Osteoblast (primary cell): ENCODE measurements at regions not wholly inside any gene's neighbourhood (a gene's known extent, or its start where the extent isn't known, plus 50 kb on each side); places are given as distances from the start of the nearest gene placed in this dataset.

Experiments
- DNase-seq: peaks from one replicate; pipeline ENCODE4 v3.0.0; 2011; ENCODE audit warnings: low spot score, mixed read lengths; ENCODE audit not compliant: insufficient read length; ENCODE audit errors: missing footprints
- H2AFZ ChIP-seq: 2 replicates; pipeline ENCODE4 v1.6.0; 2011; ENCODE audit warnings: mild to moderate bottlenecking, low read length
- H3K27ac ChIP-seq: 2 replicates; pipeline ENCODE4 v1.5.1; 2011; ENCODE audit warnings: mild to moderate bottlenecking, low read depth, low read length, moderate library complexity
- H3K27me3 ChIP-seq: 2 replicates; pipeline ENCODE4 v1.6.0; 2012; ENCODE audit warnings: mild to moderate bottlenecking, control low read depth, inconsistent platforms, low read length, moderate library complexity; ENCODE audit not compliant: insufficient read depth
- H3K36me3 ChIP-seq: 2 replicates; pipeline ENCODE4 v1.5.1; 2011; ENCODE audit warnings: mild to moderate bottlenecking, low read length, control low read depth, moderate library complexity; ENCODE audit not compliant: insufficient read depth
- H3K4me1 ChIP-seq: 2 replicates; pipeline ENCODE4 v1.5.1; 2011; ENCODE audit warnings: mild to moderate bottlenecking, low read length, control low read depth, moderate library complexity; ENCODE audit not compliant: insufficient read depth
- H3K4me2 ChIP-seq: 2 replicates; pipeline ENCODE4 v1.6.0; 2011; ENCODE audit warnings: mild to moderate bottlenecking, low read length; ENCODE audit not compliant: insufficient read depth
- H3K4me3 ChIP-seq: fragments of 200-600 bp; sonication (generic); 3 replicates; pipeline ENCODE4 v1.5.1; 2012; ENCODE audit warnings: mild to moderate bottlenecking, low read length, inconsistent platforms; ENCODE audit not compliant: insufficient read depth
- H3K79me2 ChIP-seq: 2 replicates; pipeline ENCODE4 v1.6.0; 2012; ENCODE audit warnings: mild to moderate bottlenecking, low read length, control low read depth, inconsistent platforms; ENCODE audit not compliant: insufficient read depth
- H3K9me3 ChIP-seq: 2 replicates; pipeline ENCODE4 v1.5.1; 2011; ENCODE audit warnings: low read depth, low read length, control low read depth
- H4K20me1 ChIP-seq: 2 replicates; pipeline ENCODE4 v1.6.0; 2012; ENCODE audit warnings: mild to moderate bottlenecking, low read length, control low read depth; ENCODE audit not compliant: insufficient read depth
- TF ChIP-seq, protein P1 (sequence below): IDR thresholded peaks from 2 replicates; pipeline ENCODE4 v1.5.1; 2011; ENCODE audit warnings: mild to moderate bottlenecking, low read depth, low read length, moderate library complexity; ENCODE audit errors: extremely low read depth

DNA sequence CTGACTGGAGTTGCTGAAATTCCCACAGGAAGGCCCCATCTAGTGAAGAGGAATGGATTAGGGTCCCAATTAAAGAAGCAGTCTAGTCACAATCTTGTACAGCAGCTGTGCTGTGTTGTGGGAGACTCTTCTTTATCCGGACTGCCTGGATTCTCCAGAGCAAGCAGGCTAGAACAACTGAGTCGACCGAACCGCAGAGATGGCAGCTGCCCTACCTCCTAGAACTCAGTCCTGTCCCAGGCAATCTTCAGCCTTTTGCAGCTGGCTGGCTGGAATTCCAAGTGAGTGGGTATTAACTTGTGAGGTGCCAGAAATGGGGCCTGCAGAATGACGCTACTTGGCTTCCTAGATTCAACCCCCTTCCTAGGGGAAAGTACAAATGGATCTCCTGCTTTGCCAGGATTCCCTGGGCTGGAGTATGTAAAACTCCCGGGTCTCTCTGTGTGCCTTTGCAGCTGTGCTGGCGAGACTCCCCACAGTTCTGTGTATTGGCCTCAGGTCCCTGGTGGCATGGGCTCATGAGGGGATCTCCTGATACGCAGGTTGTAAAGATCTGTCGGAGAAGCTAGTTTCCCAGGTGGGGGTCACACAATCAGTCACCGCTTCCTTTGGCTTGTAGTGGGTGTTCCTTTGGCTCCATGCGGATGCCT, 1952.6 kb upstream of the LRRTM1 start:
- H3K4me2 ChIP-seq, result no peak overlapping the region
- no peak overlapping the region for H2AFZ ChIP-seq
- no peaks in the 10 kb centered on the region for H3K79me2 ChIP-seq
- H3K9me3 ChIP-seq, result peaks cover 4% of the 10 kb centered on the region
- H3K4me1 ChIP-seq, result no peaks in the 10 kb centered on the region
- TF ChIP-seq, protein P1, sequence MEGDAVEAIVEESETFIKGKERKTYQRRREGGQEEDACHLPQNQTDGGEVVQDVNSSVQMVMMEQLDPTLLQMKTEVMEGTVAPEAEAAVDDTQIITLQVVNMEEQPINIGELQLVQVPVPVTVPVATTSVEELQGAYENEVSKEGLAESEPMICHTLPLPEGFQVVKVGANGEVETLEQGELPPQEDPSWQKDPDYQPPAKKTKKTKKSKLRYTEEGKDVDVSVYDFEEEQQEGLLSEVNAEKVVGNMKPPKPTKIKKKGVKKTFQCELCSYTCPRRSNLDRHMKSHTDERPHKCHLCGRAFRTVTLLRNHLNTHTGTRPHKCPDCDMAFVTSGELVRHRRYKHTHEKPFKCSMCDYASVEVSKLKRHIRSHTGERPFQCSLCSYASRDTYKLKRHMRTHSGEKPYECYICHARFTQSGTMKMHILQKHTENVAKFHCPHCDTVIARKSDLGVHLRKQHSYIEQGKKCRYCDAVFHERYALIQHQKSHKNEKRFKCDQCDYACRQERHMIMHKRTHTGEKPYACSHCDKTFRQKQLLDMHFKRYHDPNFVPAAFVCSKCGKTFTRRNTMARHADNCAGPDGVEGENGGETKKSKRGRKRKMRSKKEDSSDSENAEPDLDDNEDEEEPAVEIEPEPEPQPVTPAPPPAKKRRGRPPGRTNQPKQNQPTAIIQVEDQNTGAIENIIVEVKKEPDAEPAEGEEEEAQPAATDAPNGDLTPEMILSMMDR, result no peak
- H4K20me1 ChIP-seq, result no peaks in the 10 kb centered on the region
- DNase-seq, result no peak
- no peak overlapping the region for H3K4me3 ChIP-seq
- H3K27me3 ChIP-seq, result no peaks in the 10 kb centered on the region
- no peak overlapping the region for H3K27ac ChIP-seq
- no peaks in the 10 kb centered on the region for H3K36me3 ChIP-seq

DNA sequence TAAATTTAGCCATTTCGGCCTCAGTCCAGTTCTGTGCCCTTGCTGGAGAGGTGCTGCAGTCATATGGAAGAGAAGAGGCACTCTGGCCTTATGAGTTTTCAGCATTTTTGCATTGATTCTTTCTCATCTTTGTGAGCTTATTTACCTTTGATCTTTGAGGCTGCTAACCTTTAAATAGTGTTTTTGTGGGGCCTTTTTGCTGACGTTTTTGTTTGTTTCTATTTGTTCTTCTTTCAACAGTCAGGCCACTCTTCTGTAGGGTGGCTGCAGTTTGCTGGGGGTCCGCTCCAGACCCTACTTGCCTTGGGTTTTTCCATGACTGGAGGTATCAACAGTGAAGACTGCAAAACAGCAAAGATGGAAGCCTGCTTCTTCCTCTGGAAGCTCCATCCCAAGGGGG, 1951.7 kb upstream of the LRRTM1 start:
- peaks cover 4% of the 10 kb centered on the region for H3K9me3 ChIP-seq
- H4K20me1 ChIP-seq, result no peaks in the 10 kb centered on the region
- H3K27ac ChIP-seq, result no peak overlapping the region
- no peaks in the 10 kb centered on the region for H3K79me2 ChIP-seq
- no peak overlapping the region for H3K4me3 ChIP-seq
- TF ChIP-seq, protein P1, result no peak
- H3K4me2 ChIP-seq, result no peak overlapping the region
- H3K36me3 ChIP-seq, result no peaks in the 10 kb centered on the region
- no peaks in the 10 kb centered on the region for H3K27me3 ChIP-seq
- no peak overlapping the region for H2AFZ ChIP-seq
- DNase-seq, result no peak
- no peaks in the 10 kb centered on the region for H3K4me1 ChIP-seq

DNA sequence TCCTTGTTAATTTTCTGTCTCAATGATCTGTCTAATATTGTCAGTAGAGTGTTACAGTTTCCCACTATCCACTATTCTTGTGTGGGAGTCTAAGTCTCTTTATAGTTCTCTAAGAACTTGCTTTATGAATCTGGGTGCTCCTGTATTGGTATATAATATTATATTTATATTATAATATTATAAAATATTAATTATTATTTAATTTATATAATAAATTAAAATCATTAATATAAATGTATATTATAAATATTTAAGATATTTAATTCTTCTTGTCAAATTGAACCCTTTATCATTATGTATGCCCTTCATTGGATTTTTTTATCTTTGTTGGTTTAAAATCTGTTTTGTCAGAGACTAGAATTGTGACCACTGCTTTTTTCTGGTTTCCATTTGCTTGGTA, 1950.2 kb upstream of the LRRTM1 start:
- no peaks in the 10 kb centered on the region for H3K4me1 ChIP-seq
- H2AFZ ChIP-seq, result no peak overlapping the region
- H4K20me1 ChIP-seq, result no peaks in the 10 kb centered on the region
- H3K4me2 ChIP-seq, result no peak overlapping the region
- H3K36me3 ChIP-seq, result no peaks in the 10 kb centered on the region
- H3K4me3 ChIP-seq, result no peak overlapping the region
- no peaks in the 10 kb centered on the region for H3K27me3 ChIP-seq
- H3K79me2 ChIP-seq, result no peaks in the 10 kb centered on the region
- no peak overlapping the region for H3K27ac ChIP-seq
- H3K9me3 ChIP-seq, result peaks cover 4% of the 10 kb centered on the region
- no peak for DNase-seq
- TF ChIP-seq, protein P1, result no peak

DNA sequence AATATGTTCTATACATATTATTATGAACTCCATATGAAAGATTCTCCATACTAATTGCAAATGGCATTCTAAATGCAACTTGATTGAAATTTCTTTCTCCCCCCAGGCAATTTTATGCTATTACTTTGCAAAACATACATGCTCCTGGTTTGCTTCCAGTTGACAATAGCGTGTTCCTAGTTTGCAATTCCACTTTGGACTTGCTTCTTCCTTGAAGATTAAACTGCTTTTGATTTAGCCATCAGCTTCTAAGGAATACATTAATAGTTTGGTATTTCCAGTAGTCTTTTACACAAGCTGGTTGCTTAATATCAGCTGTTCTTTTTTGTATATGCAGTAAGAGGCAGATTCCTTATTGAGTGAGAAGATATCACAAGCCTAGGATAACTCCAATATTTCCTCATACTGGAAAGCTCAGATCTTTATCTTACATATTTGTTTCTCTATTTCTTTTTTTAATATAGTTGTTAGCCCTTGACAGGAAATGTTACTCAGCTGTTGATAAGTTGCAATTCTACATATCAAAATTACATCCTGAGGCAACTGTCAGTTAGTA, 1941.7 kb upstream of the LRRTM1 start:
- TF ChIP-seq, protein P1, result no peak
- Histone ChIP-seq H4K20me1 (no peaks in the 10 kb centered on the region), H3K4me2 (no peak overlapping the region), H3K27ac (no peak overlapping the region), H3K36me3 (no peaks in the 10 kb centered on the region), H2AFZ (no peak overlapping the region), H3K4me1 (no peaks in the 10 kb centered on the region), H3K27me3 (no peaks in the 10 kb centered on the region), H3K79me2 (no peaks in the 10 kb centered on the region), H3K4me3 (no peak overlapping the region), H3K9me3 (peaks cover 2% of the 10 kb centered on the region)
- DNase-seq, result no peak
